Medulla oblongata (tissue), 1 donor: ENCODE measurements at regions not wholly inside any gene's neighbourhood (a gene's known extent, or its start where the extent isn't known, plus 50 kb on each side); places are given as distances from the start of the nearest gene placed in this dataset.
"Not testable (repeated sequence)": the region's sequence is repeated elsewhere in the genome, so short reads cannot be mapped to it uniquely, and the experiment has no call there.

ENCODE experiments used
- DNase-seq: peaks from one replicate; pipeline ENCODE4 v3.0.0-alpha.2; 2015; ENCODE audit errors: extremely low spot score

GRCh38 chr13:91001371-91001770, 346.1 kb upstream of the MIR17HG start:
- DNase-seq = no peak

DNA sequence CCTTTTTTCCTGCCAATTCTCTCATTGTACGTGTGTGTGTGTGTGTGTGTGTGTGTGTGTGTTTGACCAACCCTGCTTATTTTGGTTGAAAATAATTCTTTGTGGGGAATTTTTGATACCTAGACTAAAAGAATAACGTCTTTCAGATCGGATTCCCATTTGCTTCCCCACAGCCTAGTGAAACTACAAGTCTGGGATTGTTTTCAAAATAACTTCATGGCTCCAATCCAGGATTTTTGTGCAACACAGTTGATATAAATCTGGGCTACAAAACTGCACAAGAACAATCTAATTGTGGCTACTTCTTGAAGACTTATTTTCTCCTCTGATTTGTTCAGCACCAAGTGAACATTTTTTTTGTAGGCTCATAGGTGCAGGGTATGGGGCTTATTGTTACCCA, 332.8 kb upstream of the MIR17HG start:
- peak; percentile 20 for DNase-seq

DNA sequence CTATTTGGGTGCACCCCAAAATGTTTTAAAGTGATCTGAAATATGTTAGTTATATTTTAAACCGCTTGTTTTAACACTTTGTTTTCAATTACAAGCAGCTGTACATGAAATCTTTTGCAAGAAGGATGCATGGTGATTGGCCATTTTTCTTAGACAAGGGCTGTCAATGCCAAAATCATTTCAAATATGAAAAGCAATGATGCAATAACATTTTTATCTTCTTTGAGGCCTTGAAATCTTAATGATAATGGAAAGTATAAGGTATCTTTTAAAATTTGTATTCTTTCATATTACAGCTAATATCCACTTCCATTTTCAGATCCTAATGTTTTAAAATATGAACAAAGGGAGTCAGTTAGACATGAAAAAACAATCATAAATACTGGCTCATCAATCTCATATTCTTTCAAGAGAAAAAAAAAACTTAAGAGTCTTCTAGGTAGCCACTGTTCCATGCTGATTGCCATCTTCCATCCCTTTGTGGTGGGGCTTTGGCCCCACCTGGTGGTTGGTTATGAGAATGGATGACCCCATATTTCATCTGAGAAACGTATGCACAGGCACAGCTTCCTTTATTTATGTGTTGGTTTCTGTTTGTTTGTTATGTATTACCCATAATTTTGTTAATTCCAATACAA, 330.3 kb upstream of the MIR17HG start:
- peak; percentile 67 for DNase-seq

- no peak for DNase-seq
These were observed 329.8 kb upstream of the MIR17HG start for GRCh38 chr13:91017669-91018053.

- DNase-seq = no peak
These were observed 326.9 kb upstream of the MIR17HG start for GRCh38 chr13:91020461-91021034.

GRCh38 chr13:91024157-91024792, 323.2 kb upstream of the MIR17HG start:
- no peak for DNase-seq

- no peak for DNase-seq
These were observed 322.0 kb upstream of the MIR17HG start for GRCh38 chr13:91025442-91025841.

DNA sequence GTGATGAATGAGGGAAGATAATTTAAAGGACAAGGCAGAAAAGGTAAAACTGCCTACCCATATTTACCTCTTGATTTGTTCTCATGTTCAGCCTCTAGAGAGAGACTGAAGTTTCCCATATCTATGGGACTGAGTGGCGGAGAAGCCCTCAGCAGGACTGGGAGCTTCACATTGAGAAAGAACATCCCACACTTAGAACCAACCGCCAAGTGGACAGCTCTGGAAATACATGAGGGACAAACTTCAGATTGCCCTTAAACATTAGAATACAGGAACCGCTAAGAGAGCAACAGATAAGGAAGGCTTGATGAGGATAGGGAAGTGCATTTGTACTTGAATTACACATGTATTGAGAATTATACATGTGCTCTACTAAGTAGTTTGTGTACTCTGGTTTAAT, 316.0 kb upstream of the MIR17HG start:
- no peak for DNase-seq

GRCh38 chr13:91032104-91032503, 315.4 kb upstream of the MIR17HG start:
- DNase-seq = no peak

DNA sequence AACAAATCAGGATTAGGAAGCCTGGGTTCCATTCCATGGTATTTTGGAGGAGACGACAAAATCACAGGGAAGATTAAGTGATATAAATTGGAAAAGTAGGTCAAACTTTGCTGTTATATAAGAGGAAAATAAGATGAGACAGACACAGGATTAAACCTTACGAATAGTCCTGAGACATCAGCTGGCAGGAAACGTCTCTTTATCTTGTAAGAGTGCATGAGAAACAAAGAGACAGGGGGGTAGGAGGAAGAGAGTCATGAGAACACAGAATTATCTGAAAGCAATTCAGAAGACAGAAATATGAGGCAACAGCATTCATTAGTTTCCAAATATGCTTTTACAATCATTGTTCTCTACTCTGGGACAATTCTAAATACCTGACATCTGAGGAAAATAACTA, 310.6 kb upstream of the MIR17HG start:
- no peak for DNase-seq

DNA sequence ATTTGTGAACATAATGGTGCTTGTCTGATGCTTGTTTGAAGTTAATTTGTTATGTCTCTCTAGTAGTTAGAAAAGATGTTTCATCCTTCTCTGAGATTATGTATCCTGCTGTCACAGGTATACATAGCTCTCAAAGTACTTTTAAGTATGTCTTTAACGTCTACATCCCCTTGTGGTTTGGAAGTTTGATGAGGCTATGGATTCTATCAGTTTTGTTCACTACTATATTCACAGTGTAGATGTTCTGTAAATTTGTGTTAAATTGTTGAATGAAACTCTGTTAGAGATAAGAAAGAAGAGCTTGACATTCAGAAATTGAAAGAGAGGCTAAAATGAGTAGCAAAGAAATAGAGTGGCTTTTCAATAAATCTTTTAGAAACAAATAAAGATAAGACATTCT, 304.6 kb upstream of the MIR17HG start:
- no peak for DNase-seq

DNA sequence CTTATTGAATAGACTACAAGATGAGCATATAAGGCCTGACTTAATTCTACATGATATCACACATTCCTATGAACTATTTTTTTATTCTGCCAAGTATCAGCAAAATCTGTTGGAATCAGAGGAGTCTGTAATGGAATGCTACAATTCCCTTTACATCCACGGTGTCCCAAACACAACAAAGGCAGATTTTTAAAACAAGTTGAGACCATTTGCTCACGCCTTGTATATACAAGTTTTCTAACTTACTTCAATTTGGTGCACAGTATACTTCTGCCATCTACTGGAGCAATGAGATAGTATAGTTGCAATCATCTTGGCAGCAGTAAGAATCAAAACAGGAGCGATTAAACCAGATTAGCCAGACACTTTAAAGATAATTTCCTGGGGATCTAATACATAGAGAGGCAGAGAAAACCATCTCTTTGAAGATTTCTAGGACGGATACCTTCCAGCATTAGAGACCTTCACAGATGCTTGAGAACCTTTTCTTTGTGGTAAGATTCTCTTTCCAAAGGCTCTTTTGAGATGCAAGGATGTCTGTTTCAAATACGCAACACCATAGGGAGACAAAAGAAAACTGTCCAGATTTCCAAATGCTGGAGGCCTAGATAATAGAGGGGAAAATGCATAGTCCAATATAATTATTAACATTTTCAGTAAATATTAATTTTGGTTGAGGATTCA, 302.0 kb upstream of the MIR17HG start:
- DNase-seq = peak; percentile 27

GRCh38 chr13:91046715-91047327, 300.7 kb upstream of the MIR17HG start:
- DNase-seq = no peak

- no peak for DNase-seq
These were observed 296.5 kb upstream of the MIR17HG start for GRCh38 chr13:91050970-91051369.

DNA sequence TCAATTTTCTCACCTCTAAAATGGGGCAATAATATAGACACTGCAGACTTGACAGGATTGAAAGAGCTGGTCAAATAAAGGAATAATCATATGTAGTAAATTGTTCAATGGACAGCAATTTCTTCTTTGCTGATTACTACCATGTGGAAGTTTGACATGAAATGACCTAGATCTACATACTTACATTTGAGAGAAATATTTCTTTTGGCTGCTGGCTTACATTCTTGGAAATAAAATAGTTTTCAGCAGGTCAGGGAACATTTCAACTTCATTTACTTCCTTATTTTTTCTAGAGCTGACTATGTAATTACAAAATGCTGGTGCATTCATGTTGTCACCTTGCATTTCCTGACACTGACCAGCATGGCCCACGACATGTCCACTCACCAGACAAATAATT, 294.6 kb upstream of the MIR17HG start:
- no peak for DNase-seq

DNA sequence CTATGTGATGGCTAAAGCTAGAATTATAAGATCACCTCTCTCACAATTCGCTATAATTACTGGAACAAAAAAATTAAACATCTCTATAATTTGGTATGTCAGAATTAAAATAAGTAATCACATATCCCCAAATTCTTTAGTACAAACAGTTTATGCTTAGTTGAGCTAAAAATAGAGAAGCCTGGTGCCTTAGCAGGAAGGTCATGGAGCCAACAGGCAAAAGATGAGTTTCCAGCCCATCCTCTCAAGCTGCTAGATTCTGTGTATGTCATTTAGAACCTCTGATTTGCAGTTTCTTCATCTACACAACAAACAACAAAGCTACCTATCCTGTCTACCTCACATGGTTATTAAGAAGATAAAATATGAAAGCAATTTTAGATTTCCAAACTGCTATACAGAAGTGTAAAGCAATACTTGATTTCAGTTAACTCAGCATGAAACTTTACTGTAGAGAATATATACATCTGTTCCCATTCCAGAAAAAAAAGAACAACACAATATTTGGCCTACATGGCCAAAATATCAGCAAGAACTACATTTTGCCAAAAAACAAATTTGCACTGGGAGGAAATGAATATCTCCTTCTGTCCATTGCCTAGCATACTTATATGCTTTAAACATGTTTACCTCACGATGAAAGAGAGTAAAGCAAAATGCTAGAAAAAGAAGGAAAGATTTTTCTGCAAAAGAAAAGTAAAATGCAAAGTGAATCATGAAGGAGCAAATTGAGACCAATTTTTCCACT, 294.0 kb upstream of the MIR17HG start:
- no peak for DNase-seq

- DNase-seq = no peak
These were observed 292.6 kb upstream of the MIR17HG start for GRCh38 chr13:91054902-91055301.

- DNase-seq = no peak
These were observed 290.7 kb upstream of the MIR17HG start for GRCh38 chr13:91056746-91057145.

DNA sequence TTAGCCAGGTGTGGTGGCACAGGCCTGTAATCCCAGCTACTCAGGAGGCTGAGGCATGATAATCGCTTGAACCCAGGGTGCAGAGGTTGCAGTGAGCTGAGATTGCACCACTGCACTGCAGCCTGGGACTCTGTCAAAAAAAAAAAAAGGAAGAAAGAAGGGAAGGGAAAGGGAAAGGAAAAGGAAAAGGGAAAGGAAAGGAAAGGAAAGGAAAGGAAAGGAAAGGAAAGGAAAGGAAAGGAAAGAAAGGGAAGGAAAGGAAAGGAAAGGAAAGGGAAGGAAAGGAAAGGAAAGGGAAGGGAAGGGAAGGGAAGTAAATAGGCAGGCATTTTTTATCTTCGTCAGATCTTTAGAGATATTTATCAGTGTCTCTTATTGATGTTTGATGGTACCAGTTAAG, 290.0 kb upstream of the MIR17HG start:
- not testable (repeated sequence) for DNase-seq

GRCh38 chr13:91058066-91058465, 289.4 kb upstream of the MIR17HG start:
- no peak for DNase-seq

DNA sequence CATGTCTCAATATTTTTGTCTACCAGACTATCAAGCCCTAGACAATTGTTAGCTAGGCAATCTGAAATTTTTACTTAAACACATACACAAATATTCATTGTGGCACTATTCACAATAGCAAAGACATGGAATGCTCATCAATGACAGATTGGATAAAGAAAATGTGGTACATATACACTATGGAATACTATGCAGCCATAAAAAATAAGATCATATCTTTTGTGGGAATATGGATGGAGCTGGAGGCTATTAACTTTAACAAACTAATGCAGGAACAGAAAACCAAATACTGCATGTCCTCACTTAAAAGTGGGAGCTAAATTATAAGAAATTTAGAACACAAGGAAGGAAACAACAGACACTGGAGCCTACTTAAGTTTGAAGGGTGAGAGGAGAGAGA, 288.6 kb upstream of the MIR17HG start:
- DNase-seq = no peak

- DNase-seq = no peak
These were observed 280.7 kb upstream of the MIR17HG start for GRCh38 chr13:91066745-91067144.
